Stimulated activated CD8-positive, alpha-beta memory T cell treated with anti-CD3 and anti-CD28 coated beads, Interleukin-2, amount 100 ng/mL, for 1 hour (primary cell): ENCODE measurements at regions not wholly inside any gene's neighbourhood (a gene's known extent, or its start where the extent isn't known, plus 50 kb on each side); places are given as distances from the start of the nearest gene placed in this dataset.

Source experiments
- DNase-seq, 2 donors: peaks; one replicate each; pipeline ENCODE4 v3.0.0-alpha.2; 2020; ENCODE audit warnings: low read depth in 2 of 2

DNA sequence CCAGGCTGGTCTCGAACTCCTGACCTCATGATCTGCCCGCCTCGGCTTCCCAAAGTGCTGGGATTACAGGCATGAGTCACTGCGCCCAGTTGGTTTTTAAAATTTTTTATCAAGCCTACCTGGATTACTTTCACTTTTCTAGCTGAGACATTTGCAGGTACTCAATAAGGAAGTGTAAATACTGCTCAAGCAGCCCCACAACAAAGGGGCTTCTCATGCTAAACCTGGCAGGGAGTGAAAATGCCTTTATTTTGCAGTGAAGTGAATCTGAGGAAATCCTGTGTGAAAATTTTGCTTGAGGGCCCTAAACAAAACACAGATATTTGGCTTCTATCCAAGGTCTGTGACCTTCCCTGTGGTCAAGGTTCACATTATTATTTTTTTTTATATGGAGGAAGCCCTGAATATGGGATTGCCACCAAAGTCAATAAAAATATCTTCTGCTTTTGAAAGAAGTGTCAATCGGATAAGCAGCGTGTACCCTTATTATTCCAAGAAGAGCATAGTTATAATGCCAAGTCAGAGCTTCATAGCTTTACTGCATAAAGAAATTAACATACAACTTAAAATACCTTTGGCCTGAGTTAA, 481.0 kb downstream of the SH2D1A start:
- DNase-seq: no peak

DNA sequence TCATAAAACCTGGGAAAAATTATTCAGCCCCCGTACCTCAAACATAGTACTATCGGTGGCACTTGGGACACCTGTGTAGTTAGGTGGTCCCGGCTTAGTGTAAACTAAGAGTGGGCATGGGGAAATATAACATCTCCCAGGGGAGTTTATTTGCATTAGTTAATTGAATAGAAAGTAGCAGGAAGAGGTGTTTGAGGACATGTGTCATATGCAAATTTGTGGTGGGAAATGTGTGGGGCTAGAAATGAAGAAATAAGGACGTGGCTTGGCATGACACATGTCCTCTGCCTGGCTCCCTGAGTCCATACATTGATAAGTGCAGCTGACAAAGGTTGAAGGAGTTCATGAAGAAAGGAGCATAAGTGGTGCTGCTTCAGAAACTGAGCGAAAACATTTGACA, 483.6 kb downstream of the SH2D1A start:
- no peak for DNase-seq

DNA sequence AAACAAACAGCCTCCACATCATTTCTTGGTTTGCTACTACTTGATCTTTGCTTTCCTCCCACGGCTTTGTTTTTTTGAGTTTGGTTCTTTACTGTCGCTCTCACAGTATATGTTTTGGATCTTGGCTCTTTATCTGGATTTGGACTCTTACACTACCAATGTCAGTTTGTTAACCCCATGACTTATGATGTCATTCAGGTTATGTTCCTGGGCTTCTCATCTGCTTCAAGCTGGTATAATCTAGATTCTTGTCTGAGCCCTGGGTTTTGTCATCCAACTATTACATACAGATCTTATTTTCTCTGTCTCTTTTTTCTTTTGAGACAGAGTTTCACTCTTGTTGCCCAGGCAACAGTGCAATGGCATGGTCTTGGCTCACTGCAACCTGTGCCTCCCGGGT, 482.9 kb upstream of the TEX13C start:
- DNase-seq: no peak

DNA sequence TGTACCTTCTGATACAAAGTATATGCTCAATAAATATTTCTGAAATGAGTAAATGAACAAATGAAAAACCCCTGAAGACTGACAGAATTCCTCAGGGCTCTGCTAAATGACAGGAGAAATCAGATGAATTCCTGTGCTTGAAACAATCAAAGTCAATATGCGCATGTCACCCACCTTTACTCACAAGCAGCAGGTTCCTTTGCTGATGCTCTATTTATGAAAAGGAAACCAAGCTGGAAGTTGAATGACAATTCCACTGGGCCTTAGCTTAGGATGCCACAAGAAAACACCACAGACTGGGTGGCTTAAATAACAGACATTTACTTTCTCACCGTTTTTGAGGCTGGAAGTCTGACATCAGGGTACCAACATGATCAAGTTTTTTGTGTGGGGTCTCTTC, 477.5 kb upstream of the TEX13C start:
- no peak for DNase-seq

DNA sequence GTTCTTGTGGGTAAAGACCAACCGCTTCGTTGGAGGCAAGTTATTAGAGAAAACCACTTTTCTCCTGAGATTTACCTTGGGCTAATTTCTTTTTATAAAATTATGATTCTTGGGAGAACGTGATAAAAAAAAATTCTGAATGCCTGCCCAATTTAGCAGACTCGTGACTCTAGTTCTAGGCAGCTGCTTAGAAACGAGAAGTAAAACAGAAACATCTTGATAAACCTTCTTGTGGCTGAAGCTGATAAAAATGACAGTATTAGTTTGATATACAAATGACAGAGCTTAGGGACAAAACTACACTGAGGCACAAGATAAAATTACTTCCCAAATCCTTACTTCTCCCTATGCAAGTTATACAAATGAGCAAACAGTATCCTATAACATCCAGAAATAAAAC, 458.9 kb upstream of the TEX13C start:
- no peak for DNase-seq

DNA sequence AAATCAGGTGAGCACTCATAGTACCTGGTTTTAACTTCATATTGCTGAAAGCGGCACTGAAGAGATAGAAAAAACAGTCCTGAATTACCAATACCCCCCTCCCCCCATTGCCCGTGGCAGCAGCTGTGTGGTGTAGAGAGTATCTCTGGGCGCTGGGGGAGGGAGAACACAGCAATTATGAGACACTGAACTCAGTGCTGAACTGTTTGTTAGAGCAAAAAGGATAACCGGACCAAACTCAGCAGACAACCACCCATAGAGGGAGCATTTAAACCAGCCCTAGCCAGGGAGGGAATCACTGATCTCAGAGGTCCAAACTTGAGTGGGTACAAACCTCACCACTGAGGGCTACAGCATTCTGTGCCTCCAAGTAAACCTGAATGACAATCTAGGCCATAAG, 457.4 kb upstream of the TEX13C start:
- DNase-seq: no peak

DNA sequence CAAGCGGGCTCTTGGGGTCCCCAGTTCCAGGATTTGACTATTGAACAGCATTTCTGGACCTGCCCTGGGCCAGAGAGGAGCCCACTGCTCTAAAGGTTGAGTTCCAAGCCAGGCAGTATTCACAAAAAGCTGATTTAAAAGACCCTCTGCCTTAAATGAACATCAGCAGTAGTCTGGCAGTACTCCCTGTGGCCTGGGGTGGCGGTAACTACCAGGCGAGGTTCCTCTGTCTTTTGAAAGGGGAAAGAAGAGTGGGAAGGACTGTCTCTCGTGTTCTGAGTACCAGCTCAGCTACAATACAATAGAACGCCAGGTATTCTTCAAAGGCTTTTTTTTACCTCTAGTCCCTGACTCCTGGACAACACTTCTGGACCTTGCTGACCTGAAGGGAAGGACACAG, 456.4 kb upstream of the TEX13C start:
- DNase-seq: no peak

DNA sequence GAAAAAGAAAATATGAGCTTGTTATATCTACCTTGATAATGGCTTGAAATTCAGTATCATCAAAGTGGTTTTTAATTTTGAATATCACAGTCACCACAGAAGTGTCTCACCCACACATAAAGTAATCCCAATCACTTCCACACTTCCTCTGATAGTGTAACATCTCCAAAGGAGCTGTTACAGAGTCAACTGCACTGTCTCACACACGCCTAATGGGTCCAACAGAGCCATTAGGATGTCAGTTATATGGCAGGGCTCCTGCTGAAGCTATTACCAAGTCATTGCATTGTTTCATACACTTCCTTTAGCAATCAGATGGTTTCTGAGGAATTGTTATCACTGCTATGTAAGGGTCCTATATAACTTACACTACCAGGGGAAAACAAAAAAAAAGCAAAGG, 432.1 kb upstream of the TEX13C start:
- DNase-seq: no peak

DNA sequence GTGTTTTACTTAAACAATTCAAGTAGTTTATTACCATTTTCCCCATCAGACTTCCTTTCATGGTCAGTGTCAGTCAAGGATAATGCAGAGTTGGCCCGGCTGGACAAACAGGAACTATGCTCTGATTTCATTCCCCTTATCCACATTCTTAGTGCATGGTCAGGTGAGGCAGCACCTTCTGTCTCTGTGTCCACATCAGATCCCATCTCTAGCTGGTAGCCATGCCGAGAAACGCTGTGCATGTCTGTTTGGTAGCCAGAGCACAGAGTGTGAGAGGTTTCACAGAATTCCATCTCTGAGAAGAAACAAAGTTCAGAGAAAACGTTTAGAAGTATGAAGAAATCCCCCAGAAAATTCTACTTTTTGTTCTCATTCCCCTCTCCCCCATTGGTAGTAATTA, 423.7 kb upstream of the TEX13C start:
- DNase-seq: no peak

DNA sequence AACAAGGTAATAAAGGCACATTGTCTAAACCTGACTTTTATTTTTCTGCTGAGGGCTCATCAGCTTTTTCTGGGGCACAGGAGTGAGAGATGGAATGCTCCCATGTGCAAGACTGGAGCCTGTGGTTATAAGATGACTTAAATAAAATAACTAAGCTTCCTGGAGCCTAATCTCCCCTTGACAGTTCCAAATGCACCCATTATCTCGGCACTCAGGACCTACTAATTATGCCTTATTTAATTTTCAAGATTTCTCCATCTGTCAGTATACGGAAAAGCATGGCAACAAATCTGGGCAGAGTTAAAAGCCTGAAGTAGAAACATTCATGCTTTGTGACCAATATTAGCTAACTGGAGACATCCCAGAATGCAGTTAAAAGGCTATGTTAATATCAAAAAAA, 416.7 kb upstream of the TEX13C start:
- DNase-seq: no peak

DNA sequence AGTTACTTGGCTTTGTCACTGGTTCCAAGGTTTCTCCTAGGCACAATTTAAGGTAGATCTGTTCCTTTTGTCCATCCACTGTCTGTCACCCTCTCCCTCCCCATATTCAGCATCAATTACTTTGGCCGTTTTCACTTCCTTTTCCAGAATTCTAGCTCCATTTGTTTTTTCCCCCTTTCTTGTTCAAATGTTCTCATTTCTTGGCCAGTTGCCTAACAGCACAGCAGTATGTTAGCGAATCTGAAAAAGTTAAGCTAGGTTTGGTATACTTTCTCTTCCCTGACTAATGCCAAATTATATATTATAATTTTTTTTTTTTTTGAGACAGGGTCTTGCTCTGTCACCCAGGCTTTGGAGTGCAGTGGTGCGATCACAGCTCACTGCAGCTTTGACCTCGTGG, 409.1 kb upstream of the TEX13C start:
- DNase-seq: no peak

DNA sequence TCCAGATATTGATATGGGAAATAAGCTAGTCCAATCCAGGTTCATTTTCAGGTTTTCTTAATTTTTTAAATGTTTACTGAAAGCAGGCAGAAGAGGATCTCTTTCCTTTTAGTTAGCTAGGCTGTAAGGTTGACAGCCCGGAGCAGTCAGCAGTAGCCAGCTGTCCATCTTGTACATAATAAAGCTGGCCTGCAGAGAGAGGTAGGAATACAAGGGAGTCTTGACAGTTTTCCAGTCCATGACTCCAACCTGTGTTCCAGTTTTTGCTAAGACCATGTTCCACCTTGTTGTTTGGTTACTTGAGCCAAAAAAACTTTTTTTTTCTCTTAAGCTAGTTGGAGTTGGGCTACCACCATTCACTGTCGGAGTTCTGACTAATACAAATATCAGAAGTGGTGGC, 402.7 kb upstream of the TEX13C start:
- DNase-seq: no peak

DNA sequence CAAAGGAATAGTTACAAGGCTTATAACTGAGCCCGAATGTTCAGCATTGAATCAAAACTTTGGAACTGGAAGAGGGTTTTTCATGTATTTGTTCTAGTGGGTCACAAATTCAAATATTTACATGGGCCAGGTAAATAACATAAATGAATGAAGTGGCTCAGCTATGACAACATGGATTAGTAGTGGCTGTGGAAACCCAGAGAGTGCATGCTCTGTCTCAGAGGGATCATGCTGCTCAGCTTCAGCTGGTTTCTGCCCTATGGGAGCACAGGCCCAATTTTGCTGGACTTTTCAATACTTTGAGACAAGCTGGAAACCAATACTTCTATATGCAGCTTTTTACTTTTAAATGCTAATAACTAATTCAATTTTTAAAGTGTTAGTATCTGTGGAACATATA, 394.0 kb upstream of the TEX13C start:
- no peak for DNase-seq

DNA sequence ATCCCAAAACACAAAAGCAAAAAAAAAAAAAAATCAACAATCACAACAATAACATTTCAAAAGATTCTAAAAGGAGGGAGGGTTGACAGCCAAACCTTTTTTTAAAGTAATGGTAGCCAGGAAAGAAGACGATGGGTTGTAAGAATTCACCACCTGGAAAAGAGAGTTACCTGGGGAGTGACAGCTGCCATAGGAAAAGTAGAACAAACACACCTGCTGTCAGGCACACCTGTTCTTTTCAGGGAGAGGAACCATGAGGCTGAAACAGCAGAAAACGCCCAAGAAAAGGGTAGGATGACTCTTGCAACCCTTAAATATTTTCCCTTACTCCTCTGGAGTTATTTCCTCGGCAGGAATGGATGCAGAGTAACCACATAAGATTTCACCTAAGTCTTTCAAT, 388.4 kb upstream of the TEX13C start:
- DNase-seq: no peak

DNA sequence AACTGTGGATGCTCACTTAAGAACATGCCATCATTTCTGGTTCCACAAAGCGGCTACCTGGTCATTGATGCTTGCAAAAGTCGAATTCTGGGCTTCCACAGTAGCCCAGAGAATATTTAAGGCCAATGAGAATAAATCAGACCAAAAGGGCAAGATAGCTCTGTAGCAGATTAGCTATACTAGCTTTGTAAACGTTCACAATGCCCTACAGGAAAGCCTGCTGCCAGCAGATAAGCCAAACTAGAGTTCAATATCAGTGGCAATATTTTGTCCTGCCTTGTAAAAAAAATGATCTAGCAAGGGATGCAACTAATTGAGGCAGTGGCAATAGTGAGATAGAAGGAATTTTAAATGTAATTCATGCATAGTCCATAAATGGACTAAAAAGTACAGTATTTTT, 387.7 kb upstream of the TEX13C start:
- no peak for DNase-seq

DNA sequence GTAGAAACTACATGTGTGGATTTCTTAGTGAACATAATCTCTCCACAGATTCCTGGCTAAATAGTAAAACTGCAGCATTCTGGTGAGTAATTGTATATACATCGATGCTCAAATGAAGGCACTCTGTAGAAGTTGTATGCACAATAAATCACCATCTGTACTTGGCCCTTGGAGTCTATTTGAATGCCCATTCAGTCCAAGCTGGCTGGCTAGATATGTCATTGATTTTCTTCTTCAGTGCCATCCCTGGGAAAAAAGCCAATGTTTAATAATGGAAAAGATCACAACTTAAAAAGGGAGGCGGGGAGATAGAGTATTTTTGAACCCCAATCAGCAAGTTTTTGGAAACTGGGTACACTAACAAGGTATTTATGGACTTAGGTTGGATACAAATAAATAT, 381.0 kb upstream of the TEX13C start:
- no peak for DNase-seq

DNA sequence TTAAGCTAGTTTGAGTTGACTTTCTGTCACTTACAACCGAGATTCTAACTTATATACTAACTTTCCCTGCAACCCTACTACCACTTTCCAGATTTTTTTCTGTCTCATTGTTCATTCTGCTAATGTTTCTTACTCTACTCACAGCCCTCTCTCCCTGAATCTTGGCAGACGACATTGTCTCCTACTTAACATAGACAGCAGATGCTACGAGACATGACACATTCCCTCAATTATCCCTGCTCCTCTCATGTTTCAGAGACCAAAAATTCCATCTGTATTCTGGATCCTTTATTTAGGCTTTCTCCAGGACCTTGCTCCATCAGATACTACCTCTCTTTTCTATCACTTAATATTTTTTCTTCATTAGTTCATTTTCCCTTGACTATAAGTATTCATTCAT, 379.1 kb upstream of the TEX13C start:
- no peak for DNase-seq

DNA sequence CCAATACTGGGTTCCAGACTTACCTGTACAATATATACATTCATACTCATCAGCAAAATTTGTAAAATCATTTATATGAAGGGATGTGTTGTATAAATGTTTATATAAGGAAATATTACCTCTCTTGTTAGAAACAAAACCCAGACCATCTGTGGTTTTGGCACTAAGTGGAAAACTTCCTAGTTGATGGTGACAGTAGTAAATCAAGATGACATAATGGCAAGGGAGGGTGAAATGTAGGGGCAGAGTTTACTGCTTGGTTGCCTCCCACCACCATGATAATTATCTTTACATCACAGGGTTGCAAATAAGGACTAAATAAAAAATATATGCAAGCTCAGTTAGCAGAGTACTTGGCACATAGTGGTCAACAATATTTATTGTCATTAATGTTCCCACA, 365.3 kb upstream of the TEX13C start:
- no peak for DNase-seq

DNA sequence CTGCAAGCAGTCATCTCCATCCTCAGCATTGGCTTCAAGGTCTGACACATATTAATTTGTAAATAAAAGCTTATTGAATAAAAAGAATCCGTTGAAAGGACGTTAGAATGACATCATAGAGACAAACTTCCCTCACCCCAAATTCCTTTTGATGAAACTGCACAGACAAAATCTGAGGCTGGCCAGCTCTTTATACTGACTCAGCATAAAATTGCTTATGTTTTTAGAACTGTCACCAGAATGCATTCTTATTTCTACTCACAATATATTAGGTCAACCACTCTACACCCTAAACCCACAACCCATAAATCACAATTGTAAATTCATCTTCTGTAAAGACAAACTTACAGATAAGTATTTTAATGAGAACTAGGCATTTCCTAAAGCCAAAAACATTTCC, 359.2 kb upstream of the TEX13C start:
- no peak for DNase-seq

DNA sequence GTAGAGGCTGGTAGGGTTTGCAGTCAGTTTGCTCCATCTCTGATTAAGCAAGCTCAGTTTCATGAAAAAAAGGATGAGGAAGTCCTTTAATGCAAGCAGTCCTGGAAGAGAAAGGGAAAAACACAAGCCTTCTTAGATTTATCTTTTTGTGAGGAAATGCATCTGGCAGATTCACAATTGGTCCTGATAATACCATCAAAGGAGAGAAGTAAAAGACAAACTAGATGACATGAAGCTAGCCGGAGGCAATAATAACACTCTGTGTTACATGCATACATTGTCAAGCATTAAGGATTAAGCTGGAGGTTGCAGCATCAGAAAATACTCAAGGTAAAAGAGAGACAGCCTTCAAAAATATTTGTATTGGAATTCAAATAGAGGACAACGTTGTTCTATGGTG, 356.0 kb upstream of the TEX13C start, which contains the start of gene TENM1:
Gene TENM1, minus strand, starts transcription at position 101 of the 400 bp plus-strand sequence.
- no peak for DNase-seq

DNA sequence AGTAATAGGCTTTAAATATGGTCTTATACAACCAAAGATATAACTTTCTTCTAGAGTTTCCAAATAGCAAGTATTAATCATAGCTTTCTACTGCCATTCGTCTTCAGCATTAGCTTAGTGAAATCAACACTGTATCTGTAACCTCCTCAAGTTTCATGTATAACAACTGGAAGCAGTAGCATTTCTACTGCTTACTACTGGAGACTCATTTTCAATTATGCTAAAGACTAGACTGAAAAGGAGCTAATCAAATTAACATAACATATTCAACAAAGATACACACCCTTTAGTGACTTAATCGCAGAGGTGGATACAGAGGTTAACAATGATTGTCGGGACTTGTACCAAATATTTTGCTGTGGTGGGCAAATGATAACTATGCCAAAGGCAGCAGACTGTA, 344.2 kb upstream of the TEX13C start:
- no peak for DNase-seq

DNA sequence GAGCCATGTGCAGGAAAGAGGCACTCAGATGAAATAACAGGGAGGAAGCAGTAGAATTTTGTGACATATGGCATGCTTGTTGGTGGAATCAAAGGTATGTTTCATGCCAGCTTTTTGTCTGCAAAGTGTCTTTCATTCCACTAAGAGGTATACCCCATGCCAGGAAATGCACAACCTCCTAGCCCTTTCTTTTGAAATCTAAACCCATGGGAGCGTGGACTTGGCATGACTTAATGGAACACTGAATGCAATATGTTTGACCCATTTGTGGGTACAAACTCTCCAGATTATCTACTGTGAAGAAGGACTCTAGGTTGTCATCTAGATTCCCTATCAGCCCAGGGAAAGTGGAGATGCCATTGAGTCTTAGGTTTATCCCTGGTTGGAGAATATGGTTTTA, 338.3 kb upstream of the TEX13C start:
- DNase-seq: no peak

DNA sequence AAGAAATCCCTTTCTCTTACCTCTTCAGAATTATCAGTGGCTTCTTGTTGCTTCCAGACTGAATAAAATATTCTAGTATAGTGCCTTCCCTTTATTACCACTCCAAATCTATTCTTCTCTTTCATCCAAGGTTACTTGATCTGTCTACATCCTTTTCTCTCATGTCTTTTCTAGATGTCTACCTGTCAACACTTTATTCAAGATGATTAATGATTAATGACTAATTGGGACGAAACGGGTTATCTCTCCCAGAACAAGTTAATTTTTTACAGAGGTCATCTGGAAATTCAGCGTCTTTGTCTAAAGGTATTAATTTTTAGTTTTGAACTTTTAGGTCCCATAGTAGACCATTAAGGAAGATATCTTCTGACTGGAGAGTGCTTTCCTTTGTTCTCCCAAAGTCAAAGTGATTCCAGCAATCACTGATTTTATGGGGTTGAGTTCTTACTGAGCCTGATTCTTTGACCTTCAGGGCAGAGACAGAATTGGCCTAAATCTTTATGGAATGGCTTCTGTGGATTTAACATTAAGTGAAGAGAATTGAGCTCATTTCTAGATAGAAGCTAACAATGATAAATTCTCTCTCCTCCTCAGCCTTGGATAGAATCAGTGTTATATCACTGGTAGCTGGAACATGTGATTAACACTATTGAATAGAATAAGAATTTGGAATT, 335.4 kb upstream of the TEX13C start:
- no peak for DNase-seq

DNA sequence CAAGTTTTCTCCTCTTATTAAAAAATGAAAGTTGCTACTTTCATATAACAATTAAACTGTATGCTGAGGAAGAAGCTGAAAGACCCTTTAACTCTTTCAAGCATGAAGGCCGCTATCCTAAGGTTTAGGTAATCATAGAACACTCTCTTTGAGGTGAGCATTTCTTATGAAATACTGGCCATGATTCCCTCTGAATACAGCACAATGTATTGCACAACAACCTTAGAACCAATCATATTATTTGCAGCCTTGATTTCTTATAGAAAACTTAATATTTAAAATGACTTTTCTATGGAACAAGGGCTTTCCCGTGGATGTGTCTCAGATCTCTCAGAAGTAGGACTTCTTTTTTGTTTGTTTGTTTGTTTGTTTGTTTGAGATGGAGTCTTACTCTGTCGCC, 333.4 kb upstream of the TEX13C start:
- no peak for DNase-seq
